ENCODE measurements at regions not wholly inside any gene's neighbourhood (a gene's known extent, or its start where the extent isn't known, plus 50 kb on each side); places are given as distances from the start of the nearest gene placed in this dataset.
A peak's percentile ranks its signal among the peaks of the same experiment; 100 is the strongest.

- intact Hi-C loops (cut with DNase I; ENCODE audit: low total_unique reads), result no loop called here
- Histone ChIP-seq H3K27me3 (no peaks in the 10 kb centered on the region), H3K27ac (peak overlapping the region; percentile 20 to 26), H3K4me3 (no peak overlapping the region), H3K36me3 (no peaks in the 10 kb centered on the region), H3K4me1 (no peaks in the 10 kb centered on the region), H3K9me3 (no peaks in the 10 kb centered on the region)
- TF ChIP-seq POLR2A (IDR thresholded peaks at IDR 0.05), result no peak
- TF ChIP-seq, protein P1, sequence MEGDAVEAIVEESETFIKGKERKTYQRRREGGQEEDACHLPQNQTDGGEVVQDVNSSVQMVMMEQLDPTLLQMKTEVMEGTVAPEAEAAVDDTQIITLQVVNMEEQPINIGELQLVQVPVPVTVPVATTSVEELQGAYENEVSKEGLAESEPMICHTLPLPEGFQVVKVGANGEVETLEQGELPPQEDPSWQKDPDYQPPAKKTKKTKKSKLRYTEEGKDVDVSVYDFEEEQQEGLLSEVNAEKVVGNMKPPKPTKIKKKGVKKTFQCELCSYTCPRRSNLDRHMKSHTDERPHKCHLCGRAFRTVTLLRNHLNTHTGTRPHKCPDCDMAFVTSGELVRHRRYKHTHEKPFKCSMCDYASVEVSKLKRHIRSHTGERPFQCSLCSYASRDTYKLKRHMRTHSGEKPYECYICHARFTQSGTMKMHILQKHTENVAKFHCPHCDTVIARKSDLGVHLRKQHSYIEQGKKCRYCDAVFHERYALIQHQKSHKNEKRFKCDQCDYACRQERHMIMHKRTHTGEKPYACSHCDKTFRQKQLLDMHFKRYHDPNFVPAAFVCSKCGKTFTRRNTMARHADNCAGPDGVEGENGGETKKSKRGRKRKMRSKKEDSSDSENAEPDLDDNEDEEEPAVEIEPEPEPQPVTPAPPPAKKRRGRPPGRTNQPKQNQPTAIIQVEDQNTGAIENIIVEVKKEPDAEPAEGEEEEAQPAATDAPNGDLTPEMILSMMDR (IDR thresholded peaks at IDR 0.05), result no peak
- peak; percentile 28 to 44 for DNase-seq
These were observed 133.1 kb upstream of the MAP1B start for GRCh38 chr5:71974165-71974564.

DNA sequence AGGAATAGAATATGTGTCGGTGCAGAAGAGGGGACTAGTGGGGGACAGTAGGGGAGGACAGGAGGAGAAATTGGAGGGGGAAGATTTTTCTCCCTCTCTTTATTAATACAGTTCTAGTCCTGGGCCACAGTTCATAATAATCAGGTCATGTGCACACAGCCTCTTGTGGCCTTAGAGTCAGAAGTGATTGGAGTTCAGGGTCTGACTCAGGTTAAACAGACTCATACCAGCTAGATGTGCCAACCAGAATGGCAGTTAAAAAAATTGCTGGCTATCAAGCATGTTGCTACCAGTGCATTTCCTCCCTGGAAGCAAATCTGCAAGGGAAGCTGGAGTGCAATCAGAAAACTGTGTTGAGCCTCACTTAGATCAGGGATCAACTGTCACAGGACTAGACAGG, 132.7 kb upstream of the MAP1B start:
- Histone ChIP-seq H3K36me3 (no peaks in the 10 kb centered on the region), H3K4me1 (no peaks in the 10 kb centered on the region), H3K27ac (no peak overlapping the region), H3K27me3 (no peaks in the 10 kb centered on the region), H3K4me3 (no peak overlapping the region), H3K9me3 (no peaks in the 10 kb centered on the region)
- DNase-seq, result no peak
- intact Hi-C loops (cut with DNase I; ENCODE audit: low total_unique reads), result no loop called here
- TF ChIP-seq POLR2A (IDR thresholded peaks at IDR 0.05), result no peak
- TF ChIP-seq, protein P1 (IDR thresholded peaks at IDR 0.05), result no peak

DNA sequence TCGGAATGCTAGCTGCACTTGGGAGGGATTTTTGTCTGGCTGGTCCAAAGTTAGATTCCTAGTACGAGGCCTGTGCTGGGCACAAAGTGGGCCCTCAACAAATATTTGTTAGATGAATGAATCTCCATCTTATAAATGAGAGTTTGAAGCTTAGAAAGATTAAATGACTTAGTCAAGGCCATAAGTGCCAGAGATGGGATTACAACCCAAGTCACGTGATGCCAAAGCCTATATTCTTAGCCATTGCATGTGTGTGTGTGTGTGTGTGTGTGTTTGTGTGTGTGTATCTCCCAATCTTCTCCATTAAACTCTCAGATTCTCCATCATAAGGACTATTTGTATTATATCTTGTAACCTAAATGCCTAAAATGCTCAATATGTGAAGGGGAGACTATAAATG, 130.8 kb upstream of the MAP1B start:
- no peaks in the 10 kb centered on the region for H3K9me3 ChIP-seq
- intact Hi-C loops (cut with DNase I; ENCODE audit: low total_unique reads), result no loop called here
- no peak overlapping the region for H3K27ac ChIP-seq
- no peaks in the 10 kb centered on the region for H3K27me3 ChIP-seq
- no peak for DNase-seq
- H3K4me1 ChIP-seq, result no peaks in the 10 kb centered on the region
- no peak overlapping the region for H3K4me3 ChIP-seq
- no peaks in the 10 kb centered on the region for H3K36me3 ChIP-seq
- TF ChIP-seq, protein P1 (IDR thresholded peaks at IDR 0.05), result no peak
- no peak for TF ChIP-seq POLR2A (IDR thresholded peaks at IDR 0.05)

- H3K27me3 ChIP-seq, result no peaks in the 10 kb centered on the region
- H3K4me3 ChIP-seq, result no peak overlapping the region
- no peak overlapping the region for H3K27ac ChIP-seq
- DNase-seq, result no peak
- no peaks in the 10 kb centered on the region for H3K36me3 ChIP-seq
- TF ChIP-seq, protein P1 (IDR thresholded peaks at IDR 0.05), result no peak
- TF ChIP-seq POLR2A (IDR thresholded peaks at IDR 0.05), result no peak
- no peaks in the 10 kb centered on the region for H3K9me3 ChIP-seq
- no peaks in the 10 kb centered on the region for H3K4me1 ChIP-seq
- intact Hi-C loops (cut with DNase I; ENCODE audit: low total_unique reads), result no loop called here
These were observed 130.0 kb upstream of the MAP1B start for GRCh38 chr5:71977311-71977710.

DNA sequence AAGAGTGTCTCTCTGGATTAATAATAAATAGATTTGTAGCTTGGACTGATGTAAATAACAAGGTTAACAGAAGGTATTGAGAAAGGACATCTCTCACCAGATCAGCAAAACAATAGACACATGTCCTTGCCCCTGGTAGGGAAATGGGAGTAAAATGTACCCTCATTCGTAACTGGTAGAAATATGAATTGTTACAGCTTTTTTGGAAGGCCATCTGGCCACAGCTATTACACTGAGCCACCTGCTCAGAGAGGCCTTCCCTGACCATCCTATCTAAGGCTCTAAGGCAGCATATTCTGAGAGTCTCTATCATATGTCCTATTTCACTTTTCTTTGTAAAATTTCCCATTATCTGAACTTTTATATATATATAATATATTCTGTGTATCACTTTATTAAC, 129.1 kb upstream of the MAP1B start:
- Histone ChIP-seq H3K9me3 (no peaks in the 10 kb centered on the region), H3K4me1 (no peaks in the 10 kb centered on the region), H3K4me3 (no peak overlapping the region), H3K27me3 (no peaks in the 10 kb centered on the region), H3K27ac (no peak overlapping the region), H3K36me3 (no peaks in the 10 kb centered on the region)
- intact Hi-C loops (cut with DNase I; ENCODE audit: low total_unique reads), result no loop called here
- no peak for DNase-seq
- TF ChIP-seq, protein P1 (IDR thresholded peaks at IDR 0.05), result no peak
- no peak for TF ChIP-seq POLR2A (IDR thresholded peaks at IDR 0.05)
